ENCODE measurements at regions not wholly inside any gene's neighbourhood (a gene's known extent, or its start where the extent isn't known, plus 50 kb on each side); places are given as distances from the start of the nearest gene placed in this dataset.

- no peaks in the 10 kb centered on the region for H3K27me3 ChIP-seq
- H3K27ac ChIP-seq: no peak overlapping the region
- H3K4me3 ChIP-seq: no peak overlapping the region
- H3K36me3 ChIP-seq: no peaks in the 10 kb centered on the region
- no peak for DNase-seq
- no peaks in the 10 kb centered on the region for H3K4me1 ChIP-seq
- intact Hi-C loops (cut with DNase I; ENCODE audit: low total_unique reads): no loop called here
- H3K9me3 ChIP-seq: no peaks in the 10 kb centered on the region
- no peak for TF ChIP-seq CTCF (IDR thresholded peaks at IDR 0.05)
Observed at GRCh38 chr2:4827836-4828235, 864.3 kb upstream of the SOX11 start.

GRCh38 chr2:4828682-4829374 lies 863.4 kb upstream of the SOX11 start:
- TF ChIP-seq CTCF (IDR thresholded peaks at IDR 0.05): no peak
- Histone ChIP-seq H3K27ac (no peak overlapping the region), H3K4me3 (no peak overlapping the region), H3K4me1 (no peaks in the 10 kb centered on the region), H3K36me3 (no peaks in the 10 kb centered on the region), H3K27me3 (no peaks in the 10 kb centered on the region), H3K9me3 (no peaks in the 10 kb centered on the region)
- no peak for DNase-seq
- intact Hi-C loops (cut with DNase I; ENCODE audit: low total_unique reads): no loop called here

- Histone ChIP-seq H3K4me1 (no peaks in the 10 kb centered on the region), H3K4me3 (no peak overlapping the region), H3K9me3 (no peaks in the 10 kb centered on the region), H3K27ac (no peak overlapping the region), H3K36me3 (no peaks in the 10 kb centered on the region), H3K27me3 (no peaks in the 10 kb centered on the region)
- intact Hi-C loops (cut with DNase I; ENCODE audit: low total_unique reads): no loop called here
- no peak for TF ChIP-seq CTCF (IDR thresholded peaks at IDR 0.05)
- no peak for DNase-seq
Observed at GRCh38 chr2:4831751-4832150, 860.4 kb upstream of the SOX11 start.

- Histone ChIP-seq H3K4me3 (no peak overlapping the region), H3K27me3 (no peaks in the 10 kb centered on the region), H3K27ac (no peak overlapping the region), H3K36me3 (no peaks in the 10 kb centered on the region), H3K9me3 (no peaks in the 10 kb centered on the region), H3K4me1 (no peaks in the 10 kb centered on the region)
- intact Hi-C loops (cut with DNase I; ENCODE audit: low total_unique reads): no loop called here
- DNase-seq: no peak
- TF ChIP-seq CTCF (IDR thresholded peaks at IDR 0.05): no peak
Observed at GRCh38 chr2:4832642-4833041, 859.5 kb upstream of the SOX11 start.

GRCh38 chr2:4838626-4839025 lies 853.6 kb upstream of the SOX11 start:
- no peak for TF ChIP-seq CTCF (IDR thresholded peaks at IDR 0.05)
- H3K27me3 ChIP-seq: no peaks in the 10 kb centered on the region
- no peaks in the 10 kb centered on the region for H3K36me3 ChIP-seq
- H3K9me3 ChIP-seq: no peaks in the 10 kb centered on the region
- DNase-seq: no peak
- intact Hi-C loops (cut with DNase I; ENCODE audit: low total_unique reads): no loop called here
- no peaks in the 10 kb centered on the region for H3K4me1 ChIP-seq
- H3K4me3 ChIP-seq: no peak overlapping the region
- H3K27ac ChIP-seq: no peak overlapping the region

GRCh38 chr2:4840791-4841190 lies 851.4 kb upstream of the SOX11 start:
- no peaks in the 10 kb centered on the region for H3K4me1 ChIP-seq
- no peak for DNase-seq

More at GRCh38 chr2:4840791-4841190, 851.4 kb upstream of the SOX11 start:
- no peak overlapping the region for H3K4me3 ChIP-seq
- no peaks in the 10 kb centered on the region for H3K9me3 ChIP-seq
- intact Hi-C loops (cut with DNase I; ENCODE audit: low total_unique reads): no loop called here
- H3K27me3 ChIP-seq: no peaks in the 10 kb centered on the region
- no peaks in the 10 kb centered on the region for H3K36me3 ChIP-seq
- no peak for TF ChIP-seq CTCF (IDR thresholded peaks at IDR 0.05)
- no peak overlapping the region for H3K27ac ChIP-seq
